COLO829 (cell line): ENCODE measurements at regions not wholly inside any gene's neighbourhood (a gene's known extent, or its start where the extent isn't known, plus 50 kb on each side); places are given as distances from the start of the nearest gene placed in this dataset.
A peak's percentile ranks its signal among the peaks of the same experiment; 100 is the strongest.
"Not testable (repeated sequence)": the region's sequence is repeated elsewhere in the genome, so short reads cannot be mapped to it uniquely, and the experiment has no call there.

ENCODE experiments used
- DNase-seq: peaks from one replicate; pipeline ENCODE4 v3.0.0; 2012; ENCODE audit warnings: low spot score

DNA sequence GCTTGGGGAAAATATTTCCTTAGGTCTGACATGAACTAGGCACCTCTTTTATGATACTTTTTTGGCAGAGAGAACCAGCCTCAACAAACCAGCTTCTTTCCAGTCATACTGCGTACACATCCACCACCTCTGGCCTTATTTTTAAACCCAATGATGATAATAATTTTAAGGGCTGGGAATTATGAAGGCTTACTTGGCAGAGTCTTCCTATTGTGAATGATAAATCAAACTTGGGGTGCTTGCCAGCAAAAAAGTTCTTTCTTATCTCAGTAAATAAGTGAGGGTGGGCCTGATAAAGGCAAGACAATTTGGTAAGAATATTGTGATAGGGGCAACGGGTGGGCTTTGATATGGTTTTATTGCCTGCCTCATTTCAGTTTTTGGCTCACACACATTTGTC, 1230.2 kb upstream of the ZEB2 start:
- no peak for DNase-seq

DNA sequence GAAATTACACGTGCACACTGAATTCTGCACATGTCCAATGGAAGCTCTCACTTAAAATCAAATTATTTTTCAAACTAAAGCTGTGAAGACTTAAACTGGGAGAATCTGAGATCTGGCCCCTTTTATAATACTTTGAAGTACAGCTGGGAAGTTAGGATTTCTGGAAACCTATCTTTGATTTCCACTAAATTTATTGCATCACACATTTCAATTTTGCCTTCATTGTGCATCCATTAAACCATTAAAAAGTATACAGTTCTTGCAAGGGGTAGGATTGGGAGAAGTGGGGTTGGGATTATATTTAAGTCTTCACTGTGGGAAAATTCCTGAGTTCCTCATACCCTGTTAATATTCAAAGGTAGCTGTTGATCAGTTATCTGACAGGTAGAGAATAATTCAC, 1229.6 kb upstream of the ZEB2 start:
- no peak for DNase-seq

- DNase-seq: no peak
These were observed 1229.0 kb upstream of the ZEB2 start for GRCh38 chr2:145748927-145749326.

- no peak for DNase-seq
These were observed 1227.8 kb upstream of the ZEB2 start for GRCh38 chr2:145747715-145748114.

DNA sequence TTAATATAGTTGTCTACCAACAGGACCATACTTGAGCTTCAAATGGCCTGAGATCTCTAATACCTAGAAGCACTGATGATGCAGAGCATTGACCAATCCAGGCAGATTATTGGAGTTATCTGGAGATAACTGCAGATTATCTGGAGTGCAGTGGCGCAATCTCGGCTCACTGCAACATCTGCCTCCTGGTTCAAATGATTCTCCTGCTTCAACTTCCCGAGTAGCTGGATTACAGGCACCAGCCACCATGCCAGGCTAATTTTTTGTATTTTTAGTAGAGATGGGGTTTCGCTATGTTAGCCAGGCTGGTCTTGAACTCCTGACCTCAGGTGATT, 1225.4 kb upstream of the ZEB2 start:
- not testable (repeated sequence) for DNase-seq

DNA sequence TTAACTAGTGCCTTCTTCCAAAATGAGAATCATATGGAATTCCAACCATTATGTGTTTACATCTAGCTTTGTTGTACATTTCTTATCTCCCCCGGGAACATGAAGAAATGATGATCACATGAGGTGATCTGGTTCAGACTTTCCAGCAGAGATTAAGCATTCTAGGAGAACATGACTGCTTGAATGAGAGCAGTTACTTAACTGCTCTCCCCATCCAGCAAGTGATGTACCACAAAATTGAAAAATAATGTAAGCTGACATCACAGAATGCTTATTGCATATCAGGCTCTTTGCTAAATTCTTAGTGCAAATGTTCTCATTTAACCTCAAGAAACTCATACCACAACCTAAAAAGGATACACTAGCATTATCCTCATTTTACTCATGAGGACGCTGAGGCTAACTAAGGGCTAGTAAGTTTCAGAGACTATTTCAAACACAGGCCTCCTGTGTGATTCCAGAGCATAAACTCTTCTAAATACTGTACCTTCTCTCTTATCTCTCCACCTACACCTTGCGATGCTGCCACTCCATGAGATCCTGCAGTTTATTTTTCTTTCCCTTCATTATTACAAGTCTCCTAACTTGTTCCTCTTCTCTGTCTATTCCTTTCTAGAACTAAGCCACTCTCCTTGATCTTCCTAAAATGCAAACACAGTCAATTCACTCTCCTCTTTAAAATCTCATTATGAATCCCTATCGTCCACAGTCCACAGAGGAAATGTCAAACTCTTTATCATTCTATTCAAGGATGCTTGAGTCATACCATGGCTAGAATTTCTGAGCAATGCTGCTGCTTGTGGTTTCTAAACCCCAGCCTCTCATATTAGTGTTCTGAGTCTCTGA, 1224.8 kb upstream of the ZEB2 start:
- peak; percentile 30 for DNase-seq

DNA sequence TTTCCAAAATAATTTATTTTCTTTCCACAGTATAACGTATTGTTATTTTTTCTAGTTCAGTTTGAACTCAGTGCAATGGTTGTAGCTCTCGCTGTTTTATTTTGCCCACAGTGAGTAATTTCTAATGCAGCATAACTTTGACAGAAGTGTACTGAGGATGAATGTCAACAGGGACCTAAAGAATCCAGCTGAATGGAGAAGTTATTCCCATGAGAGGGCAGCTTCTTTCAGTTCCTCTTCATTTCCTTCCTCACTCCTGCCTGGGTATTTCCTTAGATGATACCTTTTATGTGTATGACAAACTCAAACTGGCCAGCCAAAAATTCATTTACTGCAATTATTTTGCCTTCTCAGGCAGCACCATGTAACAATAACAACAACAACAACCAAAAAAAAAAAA, 1223.1 kb upstream of the ZEB2 start:
- DNase-seq: no peak

GRCh38 chr2:145741636-145742035, 1221.7 kb upstream of the ZEB2 start:
- DNase-seq: no peak

DNA sequence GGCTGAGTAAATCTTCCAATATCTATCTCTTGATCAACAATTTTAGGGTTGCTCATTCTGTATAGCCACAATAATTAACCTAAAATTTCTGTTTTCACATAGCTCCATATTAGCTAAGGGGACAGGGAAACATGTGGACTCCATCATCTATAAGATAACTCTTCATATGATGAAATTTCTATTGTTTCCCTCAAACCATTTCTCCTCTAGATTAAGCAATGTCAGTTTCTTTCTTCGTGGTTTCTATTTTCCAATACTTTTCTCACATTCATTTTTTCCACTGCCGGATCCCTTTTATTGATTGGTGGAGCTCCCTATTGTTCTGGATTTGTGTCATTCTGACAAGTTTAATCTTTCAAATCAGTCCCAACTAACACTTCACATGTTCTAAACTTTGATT, 1221.3 kb upstream of the ZEB2 start:
- no peak for DNase-seq

- DNase-seq: no peak
These were observed 1220.4 kb upstream of the ZEB2 start for GRCh38 chr2:145740302-145740701.

DNA sequence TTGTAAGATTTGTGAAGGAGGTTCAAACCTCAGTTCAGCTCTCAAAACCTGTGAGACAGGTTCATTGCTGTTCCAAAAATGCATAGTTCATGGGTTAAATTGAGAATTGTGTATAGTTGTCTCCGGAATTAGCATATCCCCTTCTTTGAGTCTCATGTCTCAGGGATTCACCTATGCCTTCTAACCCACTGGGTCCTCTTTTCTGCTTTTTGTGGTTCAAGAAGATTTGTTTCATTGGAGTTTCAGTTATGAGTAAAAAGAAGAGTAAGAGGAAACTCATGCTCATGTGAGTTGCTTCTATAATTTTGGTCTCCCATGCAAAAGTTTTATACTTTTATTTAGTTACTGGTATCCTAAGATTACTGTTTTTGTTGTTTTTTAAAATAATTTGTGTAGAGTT, 1219.8 kb upstream of the ZEB2 start:
- no peak for DNase-seq

DNA sequence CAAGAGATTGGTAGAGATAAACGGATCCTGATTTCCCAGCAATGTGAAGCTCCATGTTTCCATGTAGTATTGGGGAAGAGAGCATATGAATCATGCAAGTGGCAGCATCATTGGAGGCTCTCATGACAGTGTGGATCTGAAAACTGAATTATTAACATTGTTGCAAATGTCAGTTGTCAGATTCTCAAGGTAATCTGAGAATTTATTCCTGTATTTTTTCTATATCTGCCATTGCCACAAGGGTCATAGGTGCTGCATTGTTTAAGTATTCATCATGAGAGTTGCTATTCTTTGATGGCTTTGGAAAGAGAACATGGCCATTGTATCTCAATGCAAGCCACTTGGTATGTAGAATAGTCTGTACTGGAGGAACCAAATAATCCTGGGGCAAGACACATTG, 1217.0 kb upstream of the ZEB2 start:
- no peak for DNase-seq

GRCh38 chr2:145731467-145731866, 1211.5 kb upstream of the ZEB2 start:
- DNase-seq: no peak

- DNase-seq: no peak
These were observed 1210.3 kb upstream of the ZEB2 start for GRCh38 chr2:145729993-145730770.

- DNase-seq: no peak
These were observed 1209.6 kb upstream of the ZEB2 start for GRCh38 chr2:145729481-145729880.

- DNase-seq: no peak
These were observed 1208.6 kb upstream of the ZEB2 start for GRCh38 chr2:145728511-145728910.

GRCh38 chr2:145725876-145726275, 1206.0 kb upstream of the ZEB2 start:
- no peak for DNase-seq

- no peak for DNase-seq
These were observed 1204.5 kb upstream of the ZEB2 start for GRCh38 chr2:145724311-145724898.

DNA sequence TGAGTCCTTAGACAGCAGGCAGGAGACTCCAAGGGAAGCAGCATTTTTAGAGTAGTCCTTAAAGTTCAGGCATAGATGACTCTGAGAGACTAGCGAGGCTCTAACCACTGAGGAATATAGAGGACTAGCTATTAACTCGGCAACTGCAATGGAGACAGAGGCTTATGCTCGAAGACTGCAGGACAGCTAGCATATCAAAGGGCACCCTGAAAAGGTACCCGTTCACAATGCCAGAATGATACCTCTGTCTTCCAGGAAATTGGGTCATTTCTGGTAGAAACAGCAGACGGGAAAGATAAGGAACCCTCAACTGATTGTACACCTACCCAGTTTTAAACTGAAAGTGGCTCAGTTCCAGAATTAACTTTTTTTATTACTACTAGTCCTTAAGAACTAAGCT, 1204.0 kb upstream of the ZEB2 start:
- DNase-seq: no peak

DNA sequence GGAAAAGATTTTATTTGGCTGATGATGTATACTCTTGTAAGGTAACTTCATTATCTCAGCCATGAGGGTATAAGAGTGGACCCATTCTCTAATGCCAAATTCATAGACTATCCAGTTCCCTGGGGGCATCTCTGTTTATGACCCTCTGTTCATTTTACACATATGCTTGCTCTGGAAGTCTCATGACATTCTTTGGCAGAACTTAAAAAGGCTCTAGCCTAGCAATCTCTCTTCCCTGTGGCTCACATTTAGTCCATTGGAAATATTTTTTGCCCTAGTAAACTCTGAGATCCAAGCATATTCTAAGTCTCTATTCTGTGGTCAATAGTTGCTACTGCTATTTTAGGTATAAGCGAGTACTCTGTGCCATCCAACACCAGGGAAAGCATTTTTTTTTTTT, 1201.8 kb upstream of the ZEB2 start:
- DNase-seq: peak; percentile 36

DNA sequence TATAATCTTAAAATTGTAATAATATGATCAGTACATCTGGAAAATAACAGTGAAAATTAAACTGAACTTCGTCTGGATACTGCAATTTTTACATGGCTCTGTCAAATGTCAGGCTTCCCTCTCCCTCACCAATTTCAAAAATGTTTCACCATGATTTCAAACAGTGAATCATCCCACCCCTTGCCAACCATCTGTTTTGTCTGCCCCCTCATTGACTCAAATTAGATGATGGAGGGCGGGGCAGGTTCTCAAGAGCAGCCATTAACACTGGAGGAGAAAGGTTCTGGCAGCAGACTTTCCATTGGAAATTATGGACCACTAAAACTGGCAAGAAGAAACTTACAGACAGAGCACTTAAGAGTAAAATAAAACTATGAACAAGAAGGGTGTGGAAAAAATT, 1195.7 kb upstream of the ZEB2 start:
- DNase-seq: no peak

- no peak for DNase-seq
These were observed 1190.4 kb upstream of the ZEB2 start for GRCh38 chr2:145710303-145710702.

DNA sequence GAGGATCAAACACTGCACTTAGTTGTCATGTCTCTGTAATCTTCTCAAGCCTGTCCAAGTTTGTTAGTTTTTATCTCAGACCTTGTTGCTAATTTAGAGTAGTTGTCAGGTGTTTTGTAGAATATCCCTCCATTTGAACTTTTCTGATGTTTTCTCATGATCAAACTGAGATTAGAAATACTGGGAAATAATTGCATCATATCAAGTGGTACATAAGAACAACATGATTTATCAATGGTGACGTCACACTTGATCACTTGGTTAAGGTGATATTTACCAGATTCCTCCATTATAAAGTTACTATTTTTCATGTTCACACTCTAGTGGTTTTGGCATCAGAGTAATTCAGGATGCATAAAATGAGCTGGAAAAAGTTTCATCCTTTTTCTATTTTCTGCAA, 1182.4 kb upstream of the ZEB2 start:
- DNase-seq: no peak
